ENCODE measurements at regions not wholly inside any gene's neighbourhood (a gene's known extent, or its start where the extent isn't known, plus 50 kb on each side); places are given as distances from the start of the nearest gene placed in this dataset.
"Not testable (repeated sequence)": the region's sequence is repeated elsewhere in the genome, so short reads cannot be mapped to it uniquely, and the experiment has no call there.

GRCh38 chr12:127503246-127503645 lies 763.7 kb upstream of the TMEM132C start:
- no peaks in the 10 kb centered on the region for H3K36me3 ChIP-seq (ENCODE audit: control insufficient read depth in 2 of 2, insufficient read depth in 2 of 2, low read length in 1 of 2)

GRCh38 chr12:127503996-127504395 lies 763.0 kb upstream of the TMEM132C start:
- not testable (repeated sequence) for H3K9me3 ChIP-seq (ENCODE audit: control insufficient read depth in 2 of 2, insufficient read depth in 1 of 2, low read depth in 1 of 2, low read length in 1 of 2); H3K27me3 ChIP-seq (ENCODE audit: control insufficient read depth in 1 of 2, insufficient read depth in 2 of 2, low read length in 2 of 2); H3K36me3 ChIP-seq (ENCODE audit: control insufficient read depth in 2 of 2, insufficient read depth in 2 of 2, low read length in 1 of 2); H3K4me3 ChIP-seq (ENCODE audit: low read depth in 1 of 2, low read length in 2 of 2); H3K27ac ChIP-seq (ENCODE audit: low read depth in 2 of 2, low read length in 1 of 2); H3K4me1 ChIP-seq (ENCODE audit: control insufficient read depth in 2 of 2, insufficient read depth in 2 of 2, low read length in 1 of 2)
- WGBS, 2 donors, result 79 to 87% methylated on average over 4 of the region's 4 CpGs

More at GRCh38 chr12:127503246-127503645, 763.7 kb upstream of the TMEM132C start:
- Histone ChIP-seq H3K4me3 (ENCODE audit: low read depth in 1 of 2, low read length in 2 of 2) (no peak overlapping the region), H3K27me3 (ENCODE audit: control insufficient read depth in 1 of 2, insufficient read depth in 2 of 2, low read length in 2 of 2) (no peaks in the 10 kb centered on the region), H3K4me1 (ENCODE audit: control insufficient read depth in 2 of 2, insufficient read depth in 2 of 2, low read length in 1 of 2) (no peaks in the 10 kb centered on the region), H3K27ac (ENCODE audit: low read depth in 2 of 2, low read length in 1 of 2) (no peak overlapping the region), H3K9me3 (ENCODE audit: control insufficient read depth in 2 of 2, insufficient read depth in 1 of 2, low read depth in 1 of 2, low read length in 1 of 2) (no peaks in the 10 kb centered on the region)
- WGBS, 2 donors, result 79 to 86% methylated on average over 7 of the region's 7 CpGs

GRCh38 chr12:127504874-127505273 lies 762.1 kb upstream of the TMEM132C start:
- H3K9me3 ChIP-seq (ENCODE audit: control insufficient read depth in 2 of 2, insufficient read depth in 1 of 2, low read depth in 1 of 2, low read length in 1 of 2), result no peaks in the 10 kb centered on the region
- WGBS, 2 donors, result 79 to 84% methylated on average over 5 of the region's 5 CpGs
- no peaks in the 10 kb centered on the region for H3K4me1 ChIP-seq (ENCODE audit: control insufficient read depth in 2 of 2, insufficient read depth in 2 of 2, low read length in 1 of 2)
- no peaks in the 10 kb centered on the region for H3K27me3 ChIP-seq (ENCODE audit: control insufficient read depth in 1 of 2, insufficient read depth in 2 of 2, low read length in 2 of 2)
- no peak overlapping the region for H3K27ac ChIP-seq (ENCODE audit: low read depth in 2 of 2, low read length in 1 of 2)
- no peaks in the 10 kb centered on the region for H3K36me3 ChIP-seq (ENCODE audit: control insufficient read depth in 2 of 2, insufficient read depth in 2 of 2, low read length in 1 of 2)
- no peak overlapping the region for H3K4me3 ChIP-seq (ENCODE audit: low read depth in 1 of 2, low read length in 2 of 2)

- H3K9me3 ChIP-seq (ENCODE audit: control insufficient read depth in 2 of 2, insufficient read depth in 1 of 2, low read depth in 1 of 2, low read length in 1 of 2), result peaks cover 0 to 2% of the 10 kb centered on the region in 2 donors
- H3K4me3 ChIP-seq (ENCODE audit: low read depth in 1 of 2, low read length in 2 of 2), result no peak overlapping the region
- no peak overlapping the region for H3K27ac ChIP-seq (ENCODE audit: low read depth in 2 of 2, low read length in 1 of 2)
- no peaks in the 10 kb centered on the region for H3K4me1 ChIP-seq (ENCODE audit: control insufficient read depth in 2 of 2, insufficient read depth in 2 of 2, low read length in 1 of 2)
- no peaks in the 10 kb centered on the region for H3K27me3 ChIP-seq (ENCODE audit: control insufficient read depth in 1 of 2, insufficient read depth in 2 of 2, low read length in 2 of 2)
- 60 to 77% methylated on average over 6 of the region's 6 CpGs for WGBS, 2 donors
- H3K36me3 ChIP-seq (ENCODE audit: control insufficient read depth in 2 of 2, insufficient read depth in 2 of 2, low read length in 1 of 2), result no peaks in the 10 kb centered on the region
Measured at GRCh38 chr12:127507341-127507740, 759.6 kb upstream of the TMEM132C start.

- WGBS, 2 donors, result 80 to 84% methylated on average over 6 of the region's 6 CpGs
- Histone ChIP-seq H3K9me3 (ENCODE audit: control insufficient read depth in 2 of 2, insufficient read depth in 1 of 2, low read depth in 1 of 2, low read length in 1 of 2) (peaks cover 0 to 2% of the 10 kb centered on the region in 2 donors), H3K27ac (ENCODE audit: low read depth in 2 of 2, low read length in 1 of 2) (no peak overlapping the region), H3K4me3 (ENCODE audit: low read depth in 1 of 2, low read length in 2 of 2) (no peak overlapping the region), H3K4me1 (ENCODE audit: control insufficient read depth in 2 of 2, insufficient read depth in 2 of 2, low read length in 1 of 2) (no peaks in the 10 kb centered on the region), H3K27me3 (ENCODE audit: control insufficient read depth in 1 of 2, insufficient read depth in 2 of 2, low read length in 2 of 2) (no peaks in the 10 kb centered on the region), H3K36me3 (ENCODE audit: control insufficient read depth in 2 of 2, insufficient read depth in 2 of 2, low read length in 1 of 2) (no peaks in the 10 kb centered on the region)
Measured at GRCh38 chr12:127509066-127509778, 757.7 kb upstream of the TMEM132C start.

GRCh38 chr12:127515941-127516340 lies 751.0 kb upstream of the TMEM132C start:
- H3K27me3 ChIP-seq (ENCODE audit: control insufficient read depth in 1 of 2, insufficient read depth in 2 of 2, low read length in 2 of 2), result no peaks in the 10 kb centered on the region
- no peaks in the 10 kb centered on the region for H3K36me3 ChIP-seq (ENCODE audit: control insufficient read depth in 2 of 2, insufficient read depth in 2 of 2, low read length in 1 of 2)
- H3K4me1 ChIP-seq (ENCODE audit: control insufficient read depth in 2 of 2, insufficient read depth in 2 of 2, low read length in 1 of 2), result no peaks in the 10 kb centered on the region
- H3K4me3 ChIP-seq (ENCODE audit: low read depth in 1 of 2, low read length in 2 of 2), result no peak overlapping the region
- 44 to 53% methylated on average over 2 of the region's 2 CpGs for WGBS, 2 donors
- H3K9me3 ChIP-seq (ENCODE audit: control insufficient read depth in 2 of 2, insufficient read depth in 1 of 2, low read depth in 1 of 2, low read length in 1 of 2), result no peaks in the 10 kb centered on the region
- no peak overlapping the region for H3K27ac ChIP-seq (ENCODE audit: low read depth in 2 of 2, low read length in 1 of 2)

GRCh38 chr12:127516467-127516866 lies 750.5 kb upstream of the TMEM132C start:
- Histone ChIP-seq H3K9me3 (ENCODE audit: control insufficient read depth in 2 of 2, insufficient read depth in 1 of 2, low read depth in 1 of 2, low read length in 1 of 2) (no peaks in the 10 kb centered on the region), H3K4me3 (ENCODE audit: low read depth in 1 of 2, low read length in 2 of 2) (no peak overlapping the region), H3K27ac (ENCODE audit: low read depth in 2 of 2, low read length in 1 of 2) (no peak overlapping the region), H3K4me1 (ENCODE audit: control insufficient read depth in 2 of 2, insufficient read depth in 2 of 2, low read length in 1 of 2) (no peaks in the 10 kb centered on the region), H3K27me3 (ENCODE audit: control insufficient read depth in 1 of 2, insufficient read depth in 2 of 2, low read length in 2 of 2) (no peaks in the 10 kb centered on the region), H3K36me3 (ENCODE audit: control insufficient read depth in 2 of 2, insufficient read depth in 2 of 2, low read length in 1 of 2) (no peaks in the 10 kb centered on the region)
- 74 to 78% methylated on average over 1 of the region's 1 CpG for WGBS, 2 donors

- 33 to 49% methylated on average over 2 of the region's 2 CpGs for WGBS, 2 donors
- H3K36me3 ChIP-seq (ENCODE audit: control insufficient read depth in 2 of 2, insufficient read depth in 2 of 2, low read length in 1 of 2), result no peaks in the 10 kb centered on the region
Measured at GRCh38 chr12:127519779-127520178, 747.2 kb upstream of the TMEM132C start.

GRCh38 chr12:127526925-127527324 lies 740.0 kb upstream of the TMEM132C start:
- Histone ChIP-seq H3K27me3 (ENCODE audit: control insufficient read depth in 1 of 2, insufficient read depth in 2 of 2, low read length in 2 of 2) (no peaks in the 10 kb centered on the region), H3K27ac (ENCODE audit: low read depth in 2 of 2, low read length in 1 of 2) (no peak overlapping the region), H3K36me3 (ENCODE audit: control insufficient read depth in 2 of 2, insufficient read depth in 2 of 2, low read length in 1 of 2) (no peaks in the 10 kb centered on the region), H3K9me3 (ENCODE audit: control insufficient read depth in 2 of 2, insufficient read depth in 1 of 2, low read depth in 1 of 2, low read length in 1 of 2) (no peaks in the 10 kb centered on the region), H3K4me1 (ENCODE audit: control insufficient read depth in 2 of 2, insufficient read depth in 2 of 2, low read length in 1 of 2) (no peaks in the 10 kb centered on the region), H3K4me3 (ENCODE audit: low read depth in 1 of 2, low read length in 2 of 2) (no peak overlapping the region)
- 70 to 76% methylated on average over 3 of the region's 3 CpGs for whole genome bisulfite sequencing, 2 donors

More at GRCh38 chr12:127519779-127520178, 747.2 kb upstream of the TMEM132C start:
- no peak overlapping the region for H3K4me3 ChIP-seq (ENCODE audit: low read depth in 1 of 2, low read length in 2 of 2)
- H3K4me1 ChIP-seq (ENCODE audit: control insufficient read depth in 2 of 2, insufficient read depth in 2 of 2, low read length in 1 of 2), result no peaks in the 10 kb centered on the region
- H3K9me3 ChIP-seq (ENCODE audit: control insufficient read depth in 2 of 2, insufficient read depth in 1 of 2, low read depth in 1 of 2, low read length in 1 of 2), result no peaks in the 10 kb centered on the region
- H3K27me3 ChIP-seq (ENCODE audit: control insufficient read depth in 1 of 2, insufficient read depth in 2 of 2, low read length in 2 of 2), result no peaks in the 10 kb centered on the region
- no peak overlapping the region for H3K27ac ChIP-seq (ENCODE audit: low read depth in 2 of 2, low read length in 1 of 2)

GRCh38 chr12:127528551-127528950 lies 738.4 kb upstream of the TMEM132C start:
- Histone ChIP-seq H3K4me1 (ENCODE audit: control insufficient read depth in 2 of 2, insufficient read depth in 2 of 2, low read length in 1 of 2) (no peaks in the 10 kb centered on the region), H3K36me3 (ENCODE audit: control insufficient read depth in 2 of 2, insufficient read depth in 2 of 2, low read length in 1 of 2) (no peaks in the 10 kb centered on the region), H3K27ac (ENCODE audit: low read depth in 2 of 2, low read length in 1 of 2) (no peak overlapping the region), H3K27me3 (ENCODE audit: control insufficient read depth in 1 of 2, insufficient read depth in 2 of 2, low read length in 2 of 2) (no peaks in the 10 kb centered on the region), H3K9me3 (ENCODE audit: control insufficient read depth in 2 of 2, insufficient read depth in 1 of 2, low read depth in 1 of 2, low read length in 1 of 2) (no peaks in the 10 kb centered on the region), H3K4me3 (ENCODE audit: low read depth in 1 of 2, low read length in 2 of 2) (no peak overlapping the region)
- 71 to 73% methylated on average over 8 of the region's 8 CpGs for WGBS, 2 donors
